SK-N-MC (cell line): ENCODE measurements at regions not wholly inside any gene's neighbourhood (a gene's known extent, or its start where the extent isn't known, plus 50 kb on each side); places are given as distances from the start of the nearest gene placed in this dataset.

Source experiments
- EZH2 ChIP-seq: fragments of 200-600 bp; sonication (generic); IDR thresholded peaks from one replicate; pipeline ENCODE4 v1.6.1; 2017; ENCODE audit warnings: antibody characterized with exemption
- FOXP2 ChIP-seq: optimal IDR thresholded peaks from 2 replicates; pipeline ENCODE3; 2011; ENCODE audit warnings: mild to moderate bottlenecking, moderate library complexity; ENCODE audit not compliant: insufficient read depth; ENCODE audit errors: extremely low read length, control extremely low read depth
- POLR2AphosphoS5 ChIP-seq: IDR thresholded peaks from 2 replicates; pipeline ENCODE4 v1.6.1; 2012; ENCODE audit warnings: mild to moderate bottlenecking, low read depth, low read length, borderline replicate concordance

GRCh38 chr2:106720026-106720425 lies 165.9 kb downstream of the ST6GAL2 start:
- no peak for TF ChIP-seq EZH2
- TF ChIP-seq POLR2AphosphoS5 = no peak
- TF ChIP-seq FOXP2 = no peak
